Chondrocyte (in vitro differentiated cells): ENCODE measurements at regions not wholly inside any gene's neighbourhood (a gene's known extent, or its start where the extent isn't known, plus 50 kb on each side); places are given as distances from the start of the nearest gene placed in this dataset.

Experiments used
- DNase-seq: peaks from one replicate; pipeline ENCODE4 v3.0.0; 2021; ENCODE audit warnings: mixed read lengths, low spot score
- H3K27ac Mint-ChIP-seq: one replicate; pipeline ENCODE4 v1.8.0; 2021; ENCODE audit warnings: mild to moderate bottlenecking, moderate library complexity, mixed read lengths; ENCODE audit not compliant: unreplicated experiment
- H3K27me3 Mint-ChIP-seq: 2 replicates; pipeline ENCODE4 v1.8.0; 2021; ENCODE audit warnings: low read depth, mixed read lengths
- H3K36me3 Mint-ChIP-seq: 2 replicates; pipeline ENCODE4 v1.8.0; 2021; ENCODE audit warnings: low read depth, mixed read lengths
- H3K4me1 Mint-ChIP-seq: 2 replicates; pipeline ENCODE4 v1.8.0; 2021; ENCODE audit warnings: low read depth, mild to moderate bottlenecking, mixed read lengths
- H3K4me3 Mint-ChIP-seq: one replicate; pipeline ENCODE4 v1.8.0; 2021; ENCODE audit warnings: mild to moderate bottlenecking, moderate library complexity, mixed read lengths; ENCODE audit not compliant: unreplicated experiment
- H3K9me3 Mint-ChIP-seq: 2 replicates; pipeline ENCODE4 v1.8.0; 2021; ENCODE audit warnings: low read depth, mixed read lengths
- CTCF ChIP-seq: fragments of 200-600 bp; sonication (generic); IDR thresholded peaks from 2 replicates; pipeline ENCODE4 v1.5.0; 2021; ENCODE audit warnings: antibody characterized with exemption, mild to moderate bottlenecking, moderate library complexity

- no peak overlapping the region for H3K4me3 Mint-ChIP-seq
- H3K4me1 Mint-ChIP-seq, result no peaks in the 10 kb centered on the region
- peaks cover 7% of the 10 kb centered on the region for H3K36me3 Mint-ChIP-seq
- no peak for DNase-seq
- H3K27me3 Mint-ChIP-seq, result peaks cover 4% of the 10 kb centered on the region
- H3K9me3 Mint-ChIP-seq, result peaks cover 23% of the 10 kb centered on the region
- no peak for TF ChIP-seq CTCF
- no peak overlapping the region for H3K27ac Mint-ChIP-seq
Observed at GRCh38 chr18:27261769-27262549, 76.9 kb upstream of the CHST9 start.

GRCh38 chr18:27253571-27253970 is 68.5 kb upstream of the CHST9 start:
- peaks cover 20% of the 10 kb centered on the region for H3K27me3 Mint-ChIP-seq
- no peaks in the 10 kb centered on the region for H3K9me3 Mint-ChIP-seq
- no peak overlapping the region for H3K27ac Mint-ChIP-seq
- no peaks in the 10 kb centered on the region for H3K4me1 Mint-ChIP-seq
- H3K4me3 Mint-ChIP-seq, result no peak overlapping the region
- TF ChIP-seq CTCF, result no peak
- DNase-seq, result no peak
- peaks cover 1% of the 10 kb centered on the region for H3K36me3 Mint-ChIP-seq

GRCh38 chr18:27250471-27250870 is 65.4 kb upstream of the CHST9 start:
- H3K9me3 Mint-ChIP-seq, result no peaks in the 10 kb centered on the region
- H3K4me1 Mint-ChIP-seq, result no peaks in the 10 kb centered on the region
- no peaks in the 10 kb centered on the region for H3K36me3 Mint-ChIP-seq
- H3K4me3 Mint-ChIP-seq, result no peak overlapping the region
- no peak for TF ChIP-seq CTCF
- peaks cover 29% of the 10 kb centered on the region for H3K27me3 Mint-ChIP-seq
- H3K27ac Mint-ChIP-seq, result no peak overlapping the region
- DNase-seq, result no peak

GRCh38 chr18:27249933-27250332 is 64.8 kb upstream of the CHST9 start:
- no peak for TF ChIP-seq CTCF
- H3K36me3 Mint-ChIP-seq, result no peaks in the 10 kb centered on the region
- no peaks in the 10 kb centered on the region for H3K9me3 Mint-ChIP-seq
- no peak overlapping the region for H3K4me3 Mint-ChIP-seq
- peaks cover 27% of the 10 kb centered on the region for H3K27me3 Mint-ChIP-seq
- no peak overlapping the region for H3K27ac Mint-ChIP-seq
- H3K4me1 Mint-ChIP-seq, result no peaks in the 10 kb centered on the region
- DNase-seq, result no peak

GRCh38 chr18:27244259-27244658 is 59.2 kb upstream of the CHST9 start:
- DNase-seq, result no peak
- Mint-ChIP-seq H3K4me1 (no peaks in the 10 kb centered on the region), H3K4me3 (no peak overlapping the region), H3K27me3 (peaks cover 15% of the 10 kb centered on the region), H3K9me3 (no peaks in the 10 kb centered on the region), H3K36me3 (no peaks in the 10 kb centered on the region), H3K27ac (no peak overlapping the region)
- no peak for TF ChIP-seq CTCF
